Right ventricle myocardium inferior (tissue), 1 donor: ENCODE measurements at regions not wholly inside any gene's neighbourhood (a gene's known extent, or its start where the extent isn't known, plus 50 kb on each side); places are given as distances from the start of the nearest gene placed in this dataset.
"Not testable (repeated sequence)": the region's sequence is repeated elsewhere in the genome, so short reads cannot be mapped to it uniquely, and the experiment has no call there.

Experiments used
- ATAC-seq: fragments of 200-7000 bp; cut with Tn5 transposase; one replicate; pipeline ENCODE4 v1.9.1; 2020; ENCODE audit warnings: mild to moderate bottlenecking, moderate library complexity
- DNase-seq: peaks from one replicate; pipeline ENCODE4 v3.0.0; 2021; ENCODE audit errors: missing footprints
- intact Hi-C: fragments of 100-400 bp; cut with DNase I; formaldehyde crosslinking; loops from one replicate; pipeline ENCODE4 v1.11.0; 2022
- donor health status: DM: no; HTN: yes; CAD: no; lungs with severe emphysema.

DNA sequence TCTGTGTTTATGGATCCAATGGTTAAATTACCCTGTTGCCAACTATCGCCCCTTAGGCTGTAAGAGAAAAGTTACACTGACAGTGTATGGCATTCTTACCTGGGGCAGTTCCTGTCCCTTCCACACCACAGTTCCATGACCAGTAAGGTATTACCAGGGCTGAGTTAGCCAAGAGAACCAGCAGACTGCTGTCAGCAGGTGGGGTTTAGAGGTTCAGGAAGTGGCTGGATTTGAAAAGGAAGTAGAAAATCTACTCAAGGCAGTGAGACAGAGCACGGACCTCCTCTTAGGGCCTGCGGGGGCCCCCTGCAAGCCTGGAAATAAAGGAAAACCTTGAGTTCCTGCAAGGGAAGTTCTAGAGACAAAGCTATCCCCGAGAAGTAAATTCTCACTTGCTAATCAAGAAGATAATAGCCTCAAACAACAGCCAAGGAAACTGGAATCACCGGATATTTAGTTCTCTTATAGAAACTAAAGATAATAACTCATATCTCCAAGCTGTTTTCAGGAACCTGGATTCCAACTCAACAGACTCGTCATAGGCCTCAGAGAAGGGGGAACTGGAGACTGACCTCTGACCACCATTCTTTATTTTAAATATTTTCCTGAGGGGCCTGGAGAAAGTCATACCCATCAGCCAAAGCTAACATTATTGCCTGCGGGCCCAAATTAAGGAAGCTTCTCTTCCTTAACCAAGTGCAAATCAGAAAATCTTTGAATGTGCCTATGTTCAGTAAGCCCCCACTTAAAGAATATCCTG lies 161.7 kb downstream of the ANXA2 start:
- ATAC-seq (no peak), DNase-seq (no peak)
- intact Hi-C loops, result no loop called here

DNA sequence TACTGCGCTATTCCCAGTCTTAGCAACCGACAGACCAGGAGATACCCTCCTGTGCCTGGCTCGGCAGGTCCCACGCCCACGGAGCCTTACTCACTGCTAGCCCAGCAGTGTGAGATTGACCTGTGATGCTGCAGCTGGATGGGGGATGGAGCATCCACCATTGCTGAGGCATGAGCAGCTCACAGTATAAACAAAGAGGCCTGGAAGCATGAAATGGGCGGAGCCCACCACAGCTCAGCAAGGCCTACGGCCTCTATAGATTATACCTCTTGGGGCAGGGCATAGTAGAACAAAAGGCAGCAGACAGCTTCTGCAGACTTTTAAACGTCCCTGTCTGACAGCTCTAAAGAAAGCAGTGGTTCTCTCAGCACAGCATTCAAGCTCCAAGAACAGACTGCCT lies 160.3 kb downstream of the ANXA2 start:
- DNase-seq (no peak), ATAC-seq (no peak)
- intact Hi-C loops, result no loop called here

DNA sequence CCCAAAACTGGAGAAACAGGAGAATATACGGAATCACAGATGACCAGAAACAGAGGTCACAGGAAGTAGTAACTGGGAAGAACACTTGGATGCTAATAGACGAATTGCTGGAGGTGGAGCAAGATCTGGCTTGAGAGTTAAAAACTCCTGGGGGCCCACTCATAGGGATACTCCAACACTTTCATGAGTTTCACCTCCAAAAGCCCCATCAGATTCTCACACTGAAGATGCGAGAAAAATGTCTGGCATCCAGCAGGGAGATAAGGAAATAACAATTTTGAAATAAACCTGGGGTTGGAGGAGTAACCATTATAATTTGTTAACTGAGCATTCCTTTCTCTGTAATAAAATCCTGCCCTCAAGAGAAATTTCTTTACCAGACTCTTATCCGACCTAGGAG lies 154.0 kb downstream of the ANXA2 start:
- intact Hi-C loops, result no loop called here
- DNase-seq (no peak), ATAC-seq (no peak)

DNA sequence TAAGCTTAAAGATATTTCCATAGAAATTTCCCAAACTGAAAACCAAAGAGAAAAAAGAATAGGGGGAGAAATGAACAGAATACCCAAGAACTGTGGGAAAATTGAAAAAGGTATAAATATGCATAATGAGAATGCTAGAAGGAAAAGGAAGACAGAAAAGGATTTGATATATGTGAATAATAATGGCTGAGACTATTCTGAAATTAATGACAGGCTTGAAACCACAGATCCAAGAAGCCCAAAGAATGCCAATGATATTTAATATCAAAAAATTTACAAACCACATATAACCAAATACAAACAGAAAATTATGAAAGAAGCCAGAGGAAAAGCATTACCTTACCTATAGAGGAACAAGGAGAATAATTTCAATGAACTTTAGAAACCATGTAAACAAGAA lies 153.0 kb downstream of the ANXA2 start:
- intact Hi-C loops, result no loop called here
- DNase-seq, result no peak
- no peak for ATAC-seq

DNA sequence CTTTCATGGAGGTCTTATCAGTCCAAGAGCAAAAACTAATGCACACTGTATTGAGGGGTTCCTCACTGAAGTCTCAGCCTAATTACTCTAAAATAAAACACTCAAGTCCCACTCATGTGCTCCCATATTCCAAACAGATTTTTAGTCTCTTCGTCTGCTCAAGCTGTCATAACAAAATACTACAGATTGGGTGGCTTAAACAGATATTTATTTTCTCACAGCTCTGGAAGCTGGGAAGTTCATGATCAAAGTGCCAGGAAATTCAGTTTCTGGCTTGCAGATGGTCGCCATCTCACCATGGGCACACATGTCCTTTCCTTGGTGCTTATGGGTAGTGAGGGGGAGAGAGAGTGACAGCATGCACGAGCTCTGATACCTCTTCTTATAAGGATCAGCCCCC lies 147.5 kb downstream of the ANXA2 start:
- intact Hi-C loops, result no loop called here
- ATAC-seq (no peak), DNase-seq (no peak)

DNA sequence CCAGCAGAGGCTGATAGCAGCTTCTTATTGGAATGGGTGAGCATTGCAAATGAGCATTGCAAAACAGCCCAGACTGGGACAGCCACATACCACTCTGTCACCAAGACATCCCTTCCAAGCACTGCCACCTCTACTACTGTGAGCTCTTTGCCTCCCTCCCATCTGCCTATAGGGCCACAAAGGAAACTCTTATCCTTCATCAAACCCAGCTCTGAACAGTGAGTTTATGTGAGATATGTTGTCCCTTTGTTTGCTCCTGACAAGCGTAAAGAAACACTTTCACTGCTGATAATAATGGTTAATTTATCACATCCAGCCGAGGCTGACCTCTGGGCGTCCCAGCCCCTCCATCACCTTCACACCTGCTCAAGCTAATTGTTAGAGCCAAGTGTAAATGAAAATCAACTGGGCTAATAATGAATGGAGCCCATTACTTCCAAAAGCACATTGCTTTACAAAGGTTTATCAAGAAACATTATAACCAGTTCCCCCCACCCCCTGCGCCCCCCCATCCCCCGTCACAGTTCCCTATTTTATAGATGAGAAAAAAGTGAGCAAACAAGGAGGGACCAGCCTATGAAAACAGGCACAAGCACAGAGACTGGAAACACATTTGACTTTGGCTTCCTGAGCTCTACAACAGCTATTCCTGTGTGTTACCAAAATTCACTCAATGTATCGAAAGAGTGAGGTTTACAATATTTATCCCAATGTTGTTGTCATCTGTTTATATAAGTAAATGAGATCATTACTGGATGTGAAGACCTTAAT lies 146.3 kb downstream of the ANXA2 start:
- intact Hi-C loops, result no loop called here
- DNase-seq, result no peak
- no peak for ATAC-seq

DNA sequence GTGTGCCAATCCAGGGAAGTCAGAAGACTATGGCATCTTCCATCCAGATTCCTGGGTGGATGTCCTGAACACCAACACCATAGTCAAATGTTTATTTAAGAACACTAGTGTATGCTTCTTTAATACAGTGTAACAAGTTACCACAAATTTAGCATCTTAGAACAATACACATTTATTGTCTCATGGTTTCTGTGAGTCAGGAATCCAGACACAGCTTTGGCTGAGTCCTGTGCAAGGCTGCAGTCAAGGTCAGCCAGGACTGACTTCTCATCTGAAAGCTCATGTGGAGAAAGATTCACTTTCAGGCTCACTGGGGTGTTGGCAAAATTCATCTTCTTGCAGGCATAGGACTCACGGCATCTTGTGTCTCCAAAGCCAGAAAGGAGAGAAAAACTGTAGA lies 143.4 kb downstream of the ANXA2 start:
- no peak for DNase-seq
- ATAC-seq, result no peak
- intact Hi-C loops, result no loop called here

DNA sequence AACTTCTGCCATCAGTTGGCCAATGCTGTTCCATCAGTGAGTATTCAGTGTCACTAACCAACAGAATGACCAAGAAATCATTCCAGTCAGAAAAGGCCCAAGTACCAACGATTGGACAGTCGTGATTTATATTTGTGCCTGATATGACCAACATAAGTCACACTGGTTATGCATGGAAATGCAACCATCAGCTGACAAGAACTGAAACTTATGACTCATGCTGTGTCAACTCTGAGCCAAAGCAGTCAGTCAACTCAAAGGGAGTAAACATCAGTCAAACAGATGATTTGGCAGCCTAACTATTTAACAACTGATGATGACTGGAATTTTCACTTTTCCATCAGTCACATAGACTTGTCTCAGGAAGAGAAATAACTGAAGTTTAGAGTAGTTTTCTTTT lies 142.4 kb downstream of the ANXA2 start:
- DNase-seq (no peak), ATAC-seq (no peak)
- intact Hi-C loops, result no loop called here

DNA sequence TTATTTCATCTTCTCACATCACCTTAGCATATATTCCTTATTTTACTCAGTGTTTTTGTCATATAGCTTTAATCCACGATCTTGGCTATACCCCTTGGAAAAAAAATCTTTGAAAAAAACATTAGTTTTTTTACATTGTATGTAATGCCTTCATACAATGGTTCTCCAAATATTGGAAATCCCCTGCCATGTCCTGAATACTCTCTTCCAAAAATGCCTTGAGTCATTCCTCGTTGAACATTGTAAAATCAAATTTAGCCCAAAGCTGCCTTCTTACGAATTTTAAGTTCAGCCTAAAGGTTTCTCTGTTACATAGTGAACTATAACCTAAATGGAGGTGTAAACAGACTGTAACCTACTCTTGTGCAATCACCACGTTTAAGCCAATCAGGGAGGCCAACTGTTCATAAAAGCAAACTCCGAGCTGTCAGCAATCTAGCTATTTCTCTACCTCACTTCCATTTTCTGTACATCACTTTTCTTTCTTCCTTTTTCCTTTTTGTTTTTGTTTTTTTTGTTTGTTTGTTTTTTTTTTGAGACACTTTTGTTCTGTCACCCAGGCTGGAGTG lies 140.1 kb downstream of the ANXA2 start:
- DNase-seq (no peak), ATAC-seq (no peak)
- intact Hi-C loops, result no loop called here

DNA sequence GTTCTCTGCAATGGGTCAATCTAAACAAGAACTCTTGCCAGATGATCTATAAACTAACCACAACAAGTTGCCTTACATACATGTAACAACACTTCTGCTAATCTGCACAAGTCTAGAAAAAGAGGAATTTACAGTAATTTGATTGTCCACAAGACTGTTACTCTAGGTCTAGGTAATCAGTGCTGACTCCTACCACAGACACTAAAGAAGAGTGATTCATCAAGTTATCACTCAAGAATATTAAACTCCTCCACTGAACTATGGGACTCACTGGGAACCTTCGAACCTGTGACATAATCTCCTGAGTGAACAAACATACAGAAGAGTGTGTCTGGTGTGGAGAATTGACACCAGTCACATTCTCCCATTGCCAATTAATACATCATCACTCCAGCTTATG lies 138.3 kb downstream of the ANXA2 start:
- DNase-seq (no peak), ATAC-seq (no peak)
- intact Hi-C loops, result no loop called here

DNA sequence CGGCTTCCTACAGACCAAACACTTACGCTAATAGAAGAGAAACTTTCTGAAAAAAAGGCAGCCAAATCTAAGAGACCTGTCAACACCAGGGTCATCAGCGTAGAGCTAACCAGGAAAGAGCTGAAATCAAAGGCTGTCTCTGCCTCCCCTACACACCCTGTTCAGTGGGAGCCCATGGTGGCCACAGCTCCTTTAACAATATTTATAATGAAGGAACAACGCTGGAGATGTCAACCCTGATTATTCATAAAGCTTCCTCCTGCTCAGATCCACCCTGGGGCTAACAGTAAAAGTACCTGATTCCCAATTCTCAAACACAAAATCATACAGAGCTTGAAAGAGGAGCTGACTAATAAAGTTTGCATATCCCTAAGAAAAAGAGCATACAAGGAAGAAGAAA lies 133.7 kb downstream of the ANXA2 start:
- intact Hi-C loops, result no loop called here
- DNase-seq, result no peak
- ATAC-seq, result no peak

DNA sequence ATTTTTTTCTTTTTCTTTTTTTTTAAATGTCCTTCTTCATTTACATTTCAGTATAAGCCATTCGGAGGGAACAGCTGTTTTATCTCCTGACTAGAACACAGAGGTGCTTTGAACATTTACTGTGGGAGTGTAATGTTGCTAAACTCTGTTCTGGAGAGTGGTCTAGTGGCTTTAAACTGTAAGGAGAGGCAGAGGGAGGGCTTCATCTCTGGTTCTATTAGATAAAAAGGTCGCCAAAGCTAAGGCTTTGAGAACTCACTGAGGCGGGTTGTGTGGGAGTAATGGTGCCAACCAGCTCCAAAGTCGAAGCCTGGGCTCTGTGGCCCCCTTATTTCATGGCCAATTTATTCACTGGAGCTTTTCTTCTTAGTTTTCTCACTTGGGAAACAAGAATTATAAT lies 133.2 kb downstream of the ANXA2 start:
- intact Hi-C loops, result no loop called here
- ATAC-seq, result no peak
- no peak for DNase-seq

DNA sequence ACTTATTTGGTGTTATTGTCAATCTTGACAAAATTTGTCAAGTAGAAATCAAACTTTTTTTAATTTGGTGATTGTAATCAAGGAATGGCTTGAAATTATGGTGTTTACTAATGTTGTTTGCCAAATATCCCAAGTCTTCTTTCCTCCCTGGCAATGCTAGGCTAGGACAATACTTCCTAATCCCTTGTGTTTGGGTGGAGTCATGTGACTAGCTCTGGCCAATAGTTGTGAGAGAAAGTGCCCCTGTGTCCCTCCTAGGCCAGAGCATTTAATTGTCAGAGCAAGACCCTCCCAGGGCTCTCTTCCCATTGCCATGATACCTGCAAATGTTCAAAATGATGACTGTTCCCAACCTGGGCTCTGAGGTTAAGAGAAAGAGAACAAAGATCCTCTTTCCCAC lies 132.7 kb downstream of the ANXA2 start:
- ATAC-seq, result no peak
- intact Hi-C loops, result no loop called here
- DNase-seq, result no peak

DNA sequence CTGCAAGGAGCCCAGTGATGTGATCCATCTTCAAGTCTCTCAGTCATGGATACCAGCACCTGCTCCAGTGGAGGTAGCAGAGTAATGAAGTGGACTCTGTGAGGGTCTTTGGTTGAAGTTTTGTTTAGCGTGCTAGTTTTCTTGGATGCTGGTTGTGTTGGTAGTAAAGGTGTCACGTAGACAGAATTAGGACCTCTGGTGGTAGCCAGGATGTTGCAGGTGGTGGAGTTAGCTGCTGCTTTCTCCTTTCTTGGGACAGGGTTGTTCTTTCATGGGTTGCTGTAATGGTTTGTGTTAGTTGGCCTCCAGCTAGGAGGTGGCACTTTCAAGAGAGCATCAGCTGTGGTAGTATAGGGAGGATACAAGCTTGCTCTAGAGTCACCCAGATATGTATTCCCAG lies 125.2 kb downstream of the ANXA2 start:
- no peak for ATAC-seq

DNA sequence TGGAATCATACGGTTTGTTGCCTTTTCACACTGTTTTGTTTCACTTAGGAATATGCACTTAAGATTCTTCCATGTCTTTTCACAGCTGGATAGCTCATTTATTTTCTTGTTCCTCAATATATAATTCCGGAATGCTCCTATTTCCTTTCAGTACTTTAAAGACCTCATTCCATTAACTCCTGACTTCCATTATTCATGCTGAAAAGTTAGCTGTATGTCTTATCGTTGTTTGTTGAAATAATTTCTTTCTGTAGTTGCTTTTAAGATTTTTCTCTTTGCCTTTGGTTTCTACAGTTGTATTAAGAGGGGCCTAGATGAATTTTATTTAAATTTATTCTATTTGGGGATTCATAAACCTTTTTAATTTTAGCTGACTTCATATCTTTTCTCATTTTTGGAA lies 122.2 kb downstream of the ANXA2 start:
- ATAC-seq (no peak), DNase-seq (no peak)
- intact Hi-C loops, result no loop called here

More for the DNA sequence above, 125.2 kb downstream of the ANXA2 start:
- DNase-seq, result no peak
- intact Hi-C loops, result no loop called here

DNA sequence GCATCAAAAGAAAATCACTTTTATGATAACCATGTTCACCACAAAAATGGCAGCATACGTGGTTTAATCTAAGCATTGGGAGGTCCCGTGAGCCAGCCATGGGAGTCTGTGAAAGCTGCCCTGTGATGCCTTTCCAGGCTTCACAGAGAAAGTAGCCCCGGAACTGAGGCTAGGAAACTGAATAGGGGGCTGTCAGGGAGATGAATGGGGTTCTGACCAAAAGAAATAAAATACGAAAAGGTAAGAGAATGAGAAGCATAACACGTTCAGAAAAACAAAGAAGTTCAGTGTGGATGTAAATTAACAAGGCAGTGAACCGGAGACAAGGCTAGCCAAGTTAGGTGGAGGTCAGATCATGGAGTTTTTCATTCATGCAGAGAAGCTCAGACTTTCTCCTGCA lies 118.9 kb downstream of the ANXA2 start:
- intact Hi-C loops, result no loop called here
- DNase-seq (no peak), ATAC-seq (no peak)

DNA sequence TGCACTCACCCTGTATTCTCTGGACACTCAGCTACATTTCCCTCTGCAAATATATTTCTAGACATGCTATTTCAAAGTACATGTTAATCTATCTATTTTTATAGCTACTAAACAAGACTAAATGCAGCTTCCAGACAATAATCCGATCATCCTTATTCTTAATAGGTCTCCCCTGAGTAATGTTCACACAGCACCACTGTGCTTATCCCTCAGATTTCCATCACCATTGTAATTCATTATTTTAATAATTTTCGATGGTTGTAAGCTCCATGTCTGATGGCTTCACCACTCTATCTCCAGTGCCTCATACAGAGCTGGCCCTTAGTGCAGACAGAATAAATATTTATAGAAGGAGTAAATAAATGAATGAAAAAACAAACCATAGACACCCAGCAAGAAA lies 117.5 kb downstream of the ANXA2 start:
- intact Hi-C loops, result no loop called here
- DNase-seq, result no peak
- ATAC-seq, result no peak

DNA sequence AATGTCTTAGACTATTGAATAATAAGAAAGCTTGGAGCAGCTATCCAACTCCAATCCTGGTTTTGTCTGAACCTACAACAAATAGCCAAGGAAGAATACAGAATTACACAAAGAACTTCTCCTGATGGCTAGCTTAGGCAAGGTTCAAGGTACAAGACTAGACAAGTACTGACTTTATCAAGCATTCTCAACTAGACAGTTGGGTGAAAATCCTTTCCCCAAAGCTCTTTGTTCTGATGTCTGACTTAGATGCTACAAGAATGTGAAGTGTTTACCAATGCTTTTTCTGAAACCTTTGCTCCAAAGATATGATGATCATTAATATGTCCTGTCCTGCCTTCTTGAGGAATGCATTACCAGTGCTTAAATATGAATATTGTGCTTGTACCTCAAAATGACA lies 113.8 kb downstream of the ANXA2 start:
- intact Hi-C loops, result no loop called here
- ATAC-seq, result no peak
- DNase-seq, result no peak

DNA sequence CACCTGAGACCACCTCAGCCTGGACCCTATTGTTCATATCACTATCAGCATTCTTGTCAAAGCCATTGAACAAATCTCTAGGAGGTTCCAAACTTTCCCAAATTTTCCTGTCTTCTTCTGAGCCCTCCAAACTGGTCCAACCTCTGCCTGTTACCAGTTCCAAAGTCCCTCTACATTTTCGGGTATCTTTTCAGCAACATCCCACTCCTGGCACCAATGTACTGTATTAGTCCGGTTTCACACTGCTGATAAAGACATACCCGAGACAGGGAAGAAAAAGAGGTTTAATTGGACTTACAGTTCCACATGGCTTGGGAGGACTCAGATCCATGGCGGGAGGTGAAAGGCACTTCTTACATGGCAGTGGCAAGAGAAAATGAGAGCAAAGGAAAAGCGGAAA lies 101.9 kb downstream of the ANXA2 start:
- ATAC-seq, intact Hi-C loops, DNase-seq: not testable (repeated sequence)

DNA sequence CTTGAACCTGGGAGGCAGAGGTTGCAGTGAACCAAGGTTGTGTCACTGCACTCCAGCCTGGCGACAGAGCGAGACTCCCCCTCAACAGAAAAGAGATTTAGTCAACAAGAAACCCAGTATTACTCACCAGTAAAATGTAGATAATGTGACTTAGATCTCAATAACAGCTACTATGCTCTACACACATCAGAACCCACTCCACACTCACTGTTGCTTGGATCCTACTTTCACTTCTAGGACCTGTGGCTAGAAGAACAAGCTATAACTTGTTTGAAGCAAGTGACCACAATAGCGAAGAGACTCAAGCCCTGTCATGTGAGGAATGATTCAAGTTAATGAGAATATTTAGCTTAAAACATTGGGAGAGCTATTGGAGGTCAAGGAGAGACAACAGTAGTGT lies 100.7 kb downstream of the ANXA2 start:
- intact Hi-C loops, result no loop called here
- no peak for DNase-seq
- no peak for ATAC-seq
